Posterior cingulate gyrus (tissue), 11 donors: ENCODE measurements at regions not wholly inside any gene's neighbourhood (a gene's known extent, or its start where the extent isn't known, plus 50 kb on each side); places are given as distances from the start of the nearest gene placed in this dataset.

Experiments used
- DNase-seq, 10 donors: peaks; one replicate each; pipeline versions ENCODE4 v3.0.0 to v3.0.0-alpha.2; 2020 to 2021; ENCODE audit warnings: mixed read lengths in 3 of 10
- intact Hi-C: fragments of 100-400 bp; cut with DNase I; formaldehyde crosslinking; loops from one replicate; pipeline ENCODE4 v1.15.1; 2023

GRCh38 chr3:18890449-18890848 lies 257.9 kb upstream of the KCNH8 start:
- no peak for DNase-seq
- intact Hi-C loops = loop anchor here (2.0 kb wide), 1 partner anchor 98 kb away; no protein-coding TSS in a partner anchor

GRCh38 chr3:18888819-18889218 lies 259.5 kb upstream of the KCNH8 start:
- DNase-seq = no peak
- intact Hi-C loops = no loop called here

- no peak for DNase-seq
- intact Hi-C loops = no loop called here
Measured at GRCh38 chr3:18888370-18888769, 259.9 kb upstream of the KCNH8 start.

- intact Hi-C loops = no loop called here
- no peak for DNase-seq
Measured at GRCh38 chr3:18886331-18886730, 262.0 kb upstream of the KCNH8 start.

- DNase-seq = peak in 3 of 10 donors; percentile 55 to 70 (median 62)
Measured at GRCh38 chr3:18885612-18886011, 262.7 kb upstream of the KCNH8 start.

GRCh38 chr3:18883571-18883970 lies 264.7 kb upstream of the KCNH8 start:
- intact Hi-C loops = no loop called here
- no peak for DNase-seq

More at GRCh38 chr3:18885612-18886011, 262.7 kb upstream of the KCNH8 start:
- intact Hi-C loops = no loop called here

GRCh38 chr3:18880691-18881090 lies 267.6 kb upstream of the KCNH8 start:
- intact Hi-C loops = no loop called here
- DNase-seq = no peak

- no peak for DNase-seq
- intact Hi-C loops = no loop called here
Measured at GRCh38 chr3:18872466-18872865, 275.8 kb upstream of the KCNH8 start.

GRCh38 chr3:18870642-18871041 lies 277.7 kb upstream of the KCNH8 start:
- intact Hi-C loops = no loop called here
- no peak for DNase-seq

GRCh38 chr3:18870074-18870640 lies 278.2 kb upstream of the KCNH8 start:
- intact Hi-C loops = no loop called here
- no peak for DNase-seq

- intact Hi-C loops = no loop called here
- DNase-seq = no peak
Measured at GRCh38 chr3:18868911-18869689, 279.2 kb upstream of the KCNH8 start.

- no peak for DNase-seq
- intact Hi-C loops = no loop called here
Measured at GRCh38 chr3:18866899-18867298, 281.4 kb upstream of the KCNH8 start.

GRCh38 chr3:18864933-18865731 lies 283.2 kb upstream of the KCNH8 start:
- intact Hi-C loops = no loop called here
- no peak for DNase-seq

GRCh38 chr3:18862077-18862476 lies 286.2 kb upstream of the KCNH8 start:
- DNase-seq = no peak
- intact Hi-C loops = no loop called here

- intact Hi-C loops = no loop called here
- DNase-seq = no peak
Measured at GRCh38 chr3:18861137-18861536, 287.2 kb upstream of the KCNH8 start.

GRCh38 chr3:18853269-18853668 lies 295.0 kb upstream of the KCNH8 start:
- intact Hi-C loops = no loop called here
- peak in 4 of 10 donors; percentile 8 to 71 (median 38) for DNase-seq

GRCh38 chr3:18847583-18848197 lies 300.6 kb upstream of the KCNH8 start:
- intact Hi-C loops = loop anchor here (5.0 kb wide), 1 partner anchor 140 kb away; no protein-coding TSS in a partner anchor
- DNase-seq = no peak

- DNase-seq = no peak
- intact Hi-C loops = no loop called here
Measured at GRCh38 chr3:18843983-18844382, 304.3 kb upstream of the KCNH8 start.

GRCh38 chr3:18843188-18843587 lies 305.1 kb upstream of the KCNH8 start:
- no peak for DNase-seq
- intact Hi-C loops = no loop called here

GRCh38 chr3:18841422-18842343 lies 306.6 kb upstream of the KCNH8 start:
- intact Hi-C loops = no loop called here
- DNase-seq = no peak
